Fibroblast of pulmonary artery (primary cell): ENCODE measurements at regions not wholly inside any gene's neighbourhood (a gene's known extent, or its start where the extent isn't known, plus 50 kb on each side); places are given as distances from the start of the nearest gene placed in this dataset.

ENCODE experiments used
- DNase-seq: peaks from one replicate; pipeline ENCODE4 v3.0.0-alpha.2; 2010; ENCODE audit warnings: low read depth
- H3K4me3 ChIP-seq: replicated peaks from 2 replicates; pipeline ENCODE4 v1.5.1; 2011; ENCODE audit warnings: low read depth, mild to moderate bottlenecking, control low read depth, low read length, moderate library complexity
- TF ChIP-seq, protein P1 (sequence below): IDR thresholded peaks from 2 replicates; pipeline ENCODE4 v1.5.1; 2011; ENCODE audit warnings: mild to moderate bottlenecking, control low read depth, low read length, inconsistent platforms; ENCODE audit errors: missing control alignments

- TF ChIP-seq, protein P1, sequence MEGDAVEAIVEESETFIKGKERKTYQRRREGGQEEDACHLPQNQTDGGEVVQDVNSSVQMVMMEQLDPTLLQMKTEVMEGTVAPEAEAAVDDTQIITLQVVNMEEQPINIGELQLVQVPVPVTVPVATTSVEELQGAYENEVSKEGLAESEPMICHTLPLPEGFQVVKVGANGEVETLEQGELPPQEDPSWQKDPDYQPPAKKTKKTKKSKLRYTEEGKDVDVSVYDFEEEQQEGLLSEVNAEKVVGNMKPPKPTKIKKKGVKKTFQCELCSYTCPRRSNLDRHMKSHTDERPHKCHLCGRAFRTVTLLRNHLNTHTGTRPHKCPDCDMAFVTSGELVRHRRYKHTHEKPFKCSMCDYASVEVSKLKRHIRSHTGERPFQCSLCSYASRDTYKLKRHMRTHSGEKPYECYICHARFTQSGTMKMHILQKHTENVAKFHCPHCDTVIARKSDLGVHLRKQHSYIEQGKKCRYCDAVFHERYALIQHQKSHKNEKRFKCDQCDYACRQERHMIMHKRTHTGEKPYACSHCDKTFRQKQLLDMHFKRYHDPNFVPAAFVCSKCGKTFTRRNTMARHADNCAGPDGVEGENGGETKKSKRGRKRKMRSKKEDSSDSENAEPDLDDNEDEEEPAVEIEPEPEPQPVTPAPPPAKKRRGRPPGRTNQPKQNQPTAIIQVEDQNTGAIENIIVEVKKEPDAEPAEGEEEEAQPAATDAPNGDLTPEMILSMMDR = no peak
- DNase-seq = no peak
- H3K4me3 ChIP-seq = no peak overlapping the region
These were observed 58.9 kb downstream of the OLFML3 start for GRCh38 chr1:114037962-114038816.
